NAMALWA (cell line): ENCODE measurements at regions not wholly inside any gene's neighbourhood (a gene's known extent, or its start where the extent isn't known, plus 50 kb on each side); places are given as distances from the start of the nearest gene placed in this dataset.

Experiments used
- DNase-seq: peaks from one replicate; pipeline ENCODE4 v3.0.0-alpha.2; 2015; ENCODE audit warnings: low spot score

DNA sequence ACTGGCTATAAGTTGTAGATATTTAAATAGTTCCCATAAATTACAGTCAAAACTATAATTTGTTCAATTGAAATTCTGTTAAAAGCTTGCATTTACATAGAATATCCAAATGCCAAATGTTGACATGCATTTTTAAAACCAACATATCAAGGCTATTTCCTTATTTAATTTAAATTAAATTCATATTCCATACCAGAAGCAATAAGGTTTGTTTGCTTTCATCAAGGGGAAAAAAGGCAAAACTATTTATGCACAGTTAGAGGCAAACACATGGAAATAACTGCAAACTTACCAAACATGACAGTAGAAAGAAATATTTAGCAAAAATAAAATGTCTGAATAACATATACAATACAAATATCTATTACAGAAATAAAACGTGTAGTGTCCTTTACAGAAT, 1581.2 kb upstream of the TENM4 start:
- DNase-seq, result no peak

DNA sequence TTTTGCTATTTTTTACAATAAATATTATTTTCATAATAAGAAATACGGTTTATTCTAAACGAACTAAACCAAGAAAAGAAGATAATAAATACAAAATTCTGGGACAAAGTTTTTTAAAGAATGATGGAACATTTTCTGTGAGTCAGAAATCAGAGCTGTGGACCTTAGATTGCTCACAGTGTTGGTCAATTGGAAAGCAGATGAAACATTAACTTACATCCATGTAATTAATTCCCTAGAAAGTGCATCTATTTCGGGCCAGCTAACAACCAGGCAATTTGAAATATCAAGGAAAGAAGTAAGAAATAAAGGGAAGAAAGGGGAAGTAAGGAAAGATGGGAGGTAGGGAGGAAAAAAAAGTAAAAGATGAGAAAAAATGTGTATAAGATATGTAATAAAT, 1569.8 kb upstream of the TENM4 start:
- DNase-seq, result no peak

DNA sequence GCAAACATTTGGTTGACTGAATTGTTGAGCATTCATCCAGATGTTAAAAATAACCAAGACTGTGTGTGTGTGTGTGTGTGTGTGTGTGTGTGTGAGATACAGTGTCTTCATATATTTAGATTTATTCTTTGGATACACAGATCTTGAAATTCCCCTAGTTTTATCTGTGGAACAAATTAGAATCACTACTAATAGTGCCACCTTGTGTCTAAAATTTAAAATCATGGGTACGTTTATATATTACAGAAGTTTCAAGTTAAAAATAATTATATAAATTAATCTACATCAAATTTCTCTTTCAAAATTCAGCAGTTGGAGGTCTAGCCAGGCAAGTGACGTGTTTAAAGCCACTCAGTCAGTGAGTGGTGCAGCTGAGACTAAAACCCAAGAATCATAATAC, 1566.2 kb upstream of the TENM4 start:
- DNase-seq, result peak; percentile 3

DNA sequence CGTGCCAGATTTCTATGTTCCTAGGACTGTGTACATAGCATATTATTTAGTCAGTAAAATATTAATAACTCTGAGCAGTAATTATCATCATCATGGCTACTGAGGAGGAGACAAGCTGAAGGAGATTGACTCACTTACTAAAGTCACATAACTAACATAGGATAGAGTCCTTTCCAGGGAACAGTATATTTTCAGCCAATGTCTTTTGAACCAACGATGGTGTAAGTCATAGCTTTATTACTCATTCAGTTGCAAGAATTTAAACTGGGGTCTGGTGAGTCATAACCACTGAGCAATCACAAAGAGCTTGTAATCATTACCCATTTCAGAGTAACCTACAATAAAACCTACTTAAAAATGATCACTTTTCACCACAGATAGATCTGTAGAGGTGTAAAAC, 1564.8 kb upstream of the TENM4 start:
- no peak for DNase-seq

DNA sequence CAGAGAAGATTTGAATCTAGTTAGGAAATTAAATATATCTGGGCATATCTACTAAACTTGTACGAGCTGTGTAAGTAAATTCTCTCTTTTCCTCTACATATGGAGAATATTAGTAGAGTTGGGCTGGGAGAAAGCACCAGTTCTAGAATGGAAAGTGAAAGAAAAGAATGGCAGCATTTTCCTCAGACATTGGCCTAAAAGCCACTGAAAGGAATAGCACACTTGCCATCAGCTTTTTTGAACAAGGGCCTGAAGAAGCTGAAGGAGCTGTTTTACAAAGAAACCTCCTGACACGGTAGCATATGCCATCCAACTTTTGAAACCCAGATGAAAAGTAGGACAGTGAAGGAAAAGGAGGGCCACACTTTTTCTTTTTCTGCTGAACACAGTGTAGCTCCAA, 1563.7 kb upstream of the TENM4 start:
- no peak for DNase-seq

DNA sequence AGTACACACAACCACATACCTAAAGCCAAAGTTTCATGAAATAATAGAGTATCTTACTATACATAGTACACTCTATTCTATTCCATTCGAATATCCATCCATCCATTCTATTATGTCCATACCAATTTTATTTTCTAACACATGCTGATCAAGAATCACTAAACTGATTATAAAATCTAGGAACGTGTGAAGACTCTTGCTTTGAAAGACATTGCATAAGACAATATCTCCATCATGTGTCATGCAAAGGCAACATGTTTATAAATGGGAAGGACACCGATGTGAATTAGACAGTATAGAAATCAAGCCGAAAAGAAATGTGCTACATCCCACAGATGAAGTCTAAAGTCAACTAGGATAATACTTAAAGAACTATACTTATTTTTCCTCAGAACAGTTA, 1561.5 kb upstream of the TENM4 start:
- DNase-seq, result no peak

DNA sequence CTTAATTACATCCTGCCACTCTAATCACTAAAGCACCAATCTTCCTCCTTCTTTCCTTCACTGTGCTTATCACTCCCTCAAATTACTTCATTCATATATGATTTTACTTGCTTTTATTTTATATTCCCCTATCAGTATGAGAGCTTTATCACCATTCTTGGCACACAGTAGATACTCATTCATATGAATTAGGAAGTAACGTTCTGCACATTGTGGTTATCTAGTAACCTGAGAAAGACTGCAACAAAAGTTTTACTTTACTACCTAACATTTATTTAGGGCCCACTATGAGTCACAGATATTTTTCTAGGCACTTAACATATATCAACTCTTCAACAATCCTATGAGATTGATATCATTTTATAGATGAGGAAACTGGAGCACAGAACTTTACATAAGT, 1559.9 kb upstream of the TENM4 start:
- no peak for DNase-seq

DNA sequence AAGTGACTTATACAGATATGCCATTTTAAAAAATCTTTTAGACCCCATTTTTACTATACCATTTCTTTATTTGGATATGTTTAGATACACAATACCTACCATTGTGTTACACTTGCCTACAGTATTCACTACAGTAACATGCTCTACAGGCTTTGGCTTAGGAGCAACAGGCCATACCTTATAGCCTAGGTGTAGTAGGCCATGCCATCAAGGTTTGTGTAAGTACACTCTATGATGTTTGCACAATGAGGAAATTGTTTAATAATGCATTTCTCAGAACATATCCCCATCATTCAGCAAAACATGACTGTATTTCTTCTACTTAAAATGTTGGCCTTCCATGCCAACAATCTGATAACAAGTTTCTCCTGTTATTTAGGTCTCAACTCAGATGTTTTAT, 1559.5 kb upstream of the TENM4 start:
- no peak for DNase-seq

DNA sequence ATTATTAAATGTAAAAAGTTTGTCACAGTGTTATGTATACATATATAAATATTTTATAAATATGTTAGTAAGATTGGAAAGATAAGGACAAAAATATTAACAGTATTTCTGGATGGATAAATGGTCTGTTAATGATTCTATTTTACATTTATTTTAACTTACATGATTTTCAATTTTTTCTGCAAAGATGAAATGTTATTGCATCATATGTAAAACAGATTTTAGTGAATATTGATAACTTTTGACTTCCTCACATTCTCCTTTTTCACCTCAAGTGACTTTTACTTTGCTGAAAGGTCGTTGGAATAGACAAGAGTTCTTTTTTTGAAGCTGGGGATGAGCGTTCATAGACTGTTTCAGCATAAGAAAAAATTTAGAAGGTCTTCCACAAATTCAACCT, 1554.7 kb upstream of the TENM4 start:
- no peak for DNase-seq

DNA sequence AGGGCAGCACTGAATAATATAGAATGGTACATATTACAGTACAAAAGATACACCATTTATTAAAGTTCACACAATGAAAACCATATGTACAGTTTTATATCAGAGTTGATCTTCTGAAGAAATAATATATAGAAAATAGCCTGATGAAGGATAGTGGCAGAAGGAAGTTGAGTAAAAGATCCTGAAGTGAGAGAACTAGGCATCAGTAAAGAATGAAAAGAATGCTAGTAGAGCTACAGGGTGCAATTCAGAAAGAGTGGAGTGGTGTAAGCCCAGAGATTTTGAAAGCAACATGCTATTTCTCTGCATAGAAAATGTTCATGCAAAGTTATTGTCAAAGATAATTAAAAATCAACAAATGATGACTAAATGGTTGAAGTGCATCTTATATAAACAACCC, 1552.7 kb upstream of the TENM4 start:
- no peak for DNase-seq

DNA sequence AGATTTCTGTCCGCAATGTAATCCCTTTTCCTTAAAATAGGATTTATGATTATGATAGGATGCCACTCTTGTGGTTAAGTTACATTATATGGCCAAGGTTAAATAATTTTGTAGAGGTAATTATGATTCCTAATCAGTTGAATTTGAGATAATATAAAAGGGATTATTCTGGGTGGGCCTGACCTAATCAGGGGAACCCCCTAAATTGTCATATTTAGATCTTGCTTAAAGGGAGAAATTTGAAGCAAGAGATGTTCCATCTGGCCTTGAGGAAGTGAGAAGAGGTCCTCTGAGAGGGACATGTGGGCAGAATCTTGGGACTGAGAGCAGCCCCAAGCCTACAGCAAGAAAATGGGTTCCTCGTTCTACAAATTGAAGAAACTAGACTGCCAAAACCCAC, 1550.1 kb upstream of the TENM4 start:
- DNase-seq, result no peak

DNA sequence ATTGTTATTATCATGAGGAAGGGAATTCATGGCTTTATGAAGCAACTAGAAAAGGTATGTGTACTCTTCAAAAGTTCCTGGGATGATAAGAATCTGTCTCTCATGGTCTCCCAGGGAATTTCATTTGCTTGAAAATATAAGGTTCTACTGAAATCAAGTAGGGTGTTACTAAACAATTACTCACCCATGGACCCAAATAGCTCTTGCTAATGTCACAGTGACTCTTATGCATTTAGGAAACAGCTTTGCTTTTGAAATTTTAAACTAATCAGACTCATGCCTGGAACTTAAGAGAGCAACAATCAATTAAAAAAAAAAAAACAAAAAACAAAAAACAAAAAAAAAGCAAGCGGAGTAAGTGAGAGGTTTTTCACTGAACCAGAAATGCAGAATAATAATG, 1546.3 kb upstream of the TENM4 start:
- no peak for DNase-seq

DNA sequence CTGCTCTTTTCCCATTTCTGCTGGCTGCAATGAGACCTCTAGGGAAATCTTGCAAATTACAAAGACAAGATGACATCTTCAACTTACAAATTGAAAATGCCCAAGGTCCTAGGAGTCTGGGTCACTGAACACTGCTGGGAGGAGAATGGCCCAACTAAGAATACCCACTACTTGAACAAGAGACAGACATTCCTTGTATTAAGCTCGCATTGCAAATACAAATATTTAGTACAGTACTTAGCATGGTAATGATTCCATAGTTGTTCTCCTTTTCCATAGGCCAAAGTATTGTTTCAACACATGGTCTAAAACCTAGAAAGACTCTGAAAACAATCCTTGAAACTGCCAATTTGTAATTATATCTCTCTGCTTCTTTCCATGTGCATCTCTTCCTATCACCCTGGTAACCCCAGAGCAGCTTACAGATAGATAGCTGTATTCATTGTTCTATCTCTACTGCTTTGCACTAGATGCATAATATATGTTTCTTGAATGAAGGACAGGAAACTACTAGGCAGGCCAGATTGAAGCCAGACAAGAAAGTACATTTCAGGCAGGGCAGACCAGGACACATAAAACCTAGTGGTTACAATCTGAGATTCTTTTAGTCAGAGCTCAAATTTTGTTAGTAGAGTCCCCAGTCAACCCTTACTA, 1545.7 kb upstream of the TENM4 start:
- DNase-seq, result no peak

DNA sequence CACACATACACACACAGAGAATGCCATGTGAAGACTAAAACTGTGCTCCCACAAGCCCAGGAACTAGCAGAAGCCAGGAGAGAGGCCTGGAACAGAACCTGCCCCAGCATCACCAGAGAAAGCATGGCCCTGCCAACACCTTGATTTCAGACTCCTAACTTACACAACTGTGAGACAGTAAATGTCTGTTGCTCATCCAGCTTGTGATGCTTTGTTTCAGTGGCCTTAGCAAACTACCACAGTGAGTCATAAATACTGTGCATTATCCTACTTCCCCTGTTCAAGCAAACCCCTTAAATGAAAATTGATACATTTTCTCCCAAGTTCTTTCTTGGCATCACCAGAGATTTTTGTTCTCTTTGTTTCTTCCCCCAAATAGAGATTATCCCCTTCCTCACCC, 1539.4 kb upstream of the TENM4 start:
- no peak for DNase-seq

DNA sequence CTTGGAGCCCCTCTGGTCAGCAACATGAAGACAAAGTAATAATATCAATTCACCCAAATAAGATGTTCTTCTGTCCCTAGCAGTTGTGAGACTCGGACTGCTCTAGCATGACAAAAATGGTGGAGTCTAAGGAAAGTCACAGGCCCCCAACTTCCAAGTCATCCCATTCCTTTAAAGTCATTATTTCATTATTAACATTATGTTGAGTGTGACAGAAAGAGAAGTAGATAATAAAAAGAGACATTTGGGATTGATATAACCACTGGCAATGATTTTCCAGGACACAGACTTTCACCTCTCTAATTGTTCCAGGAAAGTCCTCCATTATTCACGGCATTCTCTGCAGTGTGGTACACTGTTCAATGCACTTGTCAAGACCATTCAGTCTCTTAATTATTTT, 1533.0 kb upstream of the TENM4 start:
- DNase-seq, result no peak

DNA sequence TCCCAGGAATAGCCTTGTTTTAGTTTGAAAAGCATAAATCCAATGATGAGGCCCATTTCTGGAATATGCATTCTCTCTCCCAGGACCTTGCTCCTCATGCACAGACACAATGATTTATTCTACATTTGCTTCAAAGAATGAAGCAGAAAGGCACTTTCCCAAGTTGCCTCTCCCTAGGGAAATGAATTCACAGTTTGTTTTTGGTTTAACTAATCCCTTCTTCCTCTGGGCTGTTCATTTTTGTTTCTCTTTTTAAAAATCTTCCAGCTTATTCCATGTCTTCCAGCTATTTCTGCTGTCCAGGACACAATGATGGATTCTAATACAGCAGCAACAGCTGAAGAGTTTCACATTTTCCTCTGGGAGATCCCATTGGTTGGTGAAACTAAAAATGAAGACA, 1529.2 kb upstream of the TENM4 start:
- no peak for DNase-seq

DNA sequence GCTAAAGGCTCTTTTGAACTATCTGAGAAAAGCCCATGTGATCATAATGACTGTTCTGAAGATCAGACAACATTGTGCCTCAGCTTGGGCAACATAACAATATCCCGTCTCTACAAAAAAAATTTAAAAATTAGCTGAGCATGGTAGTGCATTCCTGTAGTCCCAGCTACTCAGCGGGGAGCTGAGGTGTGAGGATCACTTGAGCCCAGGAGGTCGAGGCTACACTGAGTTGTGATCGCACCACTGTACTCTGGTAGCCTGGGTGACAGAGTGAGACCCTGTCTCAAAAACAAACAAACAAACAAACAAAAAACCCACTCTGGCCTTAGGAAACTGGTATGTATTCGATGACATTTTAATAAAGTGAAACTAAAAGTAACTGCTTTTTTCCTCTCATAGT, 1526.8 kb upstream of the TENM4 start:
- DNase-seq, result no peak

DNA sequence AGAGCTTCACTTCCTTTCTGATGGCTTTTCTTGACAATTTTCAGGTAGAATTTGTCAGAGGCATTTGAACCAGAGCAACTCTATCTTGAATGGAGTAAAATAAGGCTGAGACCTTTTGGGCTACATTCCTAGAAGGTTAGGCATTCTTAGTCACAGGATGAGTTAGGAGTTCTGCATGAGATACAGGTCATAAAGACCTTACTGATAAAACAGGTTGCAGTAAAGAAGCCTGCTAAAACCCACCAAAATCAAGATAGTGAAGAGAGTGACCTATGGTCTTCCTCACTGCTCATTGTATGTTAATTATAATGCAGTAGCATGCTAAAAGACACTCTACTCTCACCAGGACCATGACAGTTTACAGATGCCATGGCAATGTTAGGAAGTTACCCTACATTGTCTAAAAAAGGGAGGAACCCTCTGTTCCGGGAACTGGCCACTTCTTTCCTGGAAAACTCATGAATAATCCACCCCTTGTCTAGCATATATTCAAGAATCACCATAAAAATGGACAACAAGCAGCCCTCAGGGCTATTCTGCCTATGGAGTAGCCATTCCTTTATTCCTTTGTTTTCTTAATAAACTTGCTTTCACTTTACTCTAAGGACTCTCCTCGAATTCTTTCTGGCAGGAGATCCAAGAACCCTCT, 1519.7 kb upstream of the TENM4 start:
- no peak for DNase-seq

DNA sequence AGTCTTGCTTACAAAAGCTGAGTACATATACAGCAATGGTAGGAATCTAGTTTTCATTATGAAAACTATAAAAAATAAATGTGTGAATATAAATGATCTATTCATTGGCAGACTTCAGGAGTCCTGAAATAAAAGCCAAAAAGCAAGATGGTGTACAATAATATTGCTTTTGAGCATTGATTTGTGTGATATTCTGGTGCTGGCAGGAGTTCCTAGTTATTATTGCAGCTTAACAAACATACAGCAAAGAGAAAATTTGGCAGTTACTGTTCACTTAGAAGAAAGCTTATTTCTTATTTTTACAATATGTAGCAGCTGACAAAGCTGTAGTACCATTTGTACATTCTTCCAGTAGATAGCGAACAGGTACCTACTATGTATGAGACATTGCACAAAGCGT, 1518.9 kb upstream of the TENM4 start:
- DNase-seq, result no peak

DNA sequence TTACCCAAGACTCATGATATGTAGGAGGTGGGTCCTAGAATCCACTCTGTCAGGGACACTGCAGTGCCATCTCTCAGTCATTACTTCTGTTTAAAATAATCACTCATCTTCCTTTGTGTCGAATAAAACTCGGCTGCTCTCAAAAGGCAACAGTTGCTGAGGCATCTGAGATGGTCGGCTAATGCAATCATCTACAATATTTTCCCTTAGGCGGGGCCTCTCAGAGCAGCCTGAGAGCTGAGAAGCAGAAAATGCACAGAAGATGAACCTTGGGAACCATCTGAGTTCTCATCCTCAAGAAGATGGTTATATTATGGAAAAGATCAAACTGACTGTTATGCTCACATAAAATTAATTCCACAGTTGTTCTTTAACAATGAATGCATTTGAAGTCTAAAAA, 1518.2 kb upstream of the TENM4 start:
- no peak for DNase-seq

DNA sequence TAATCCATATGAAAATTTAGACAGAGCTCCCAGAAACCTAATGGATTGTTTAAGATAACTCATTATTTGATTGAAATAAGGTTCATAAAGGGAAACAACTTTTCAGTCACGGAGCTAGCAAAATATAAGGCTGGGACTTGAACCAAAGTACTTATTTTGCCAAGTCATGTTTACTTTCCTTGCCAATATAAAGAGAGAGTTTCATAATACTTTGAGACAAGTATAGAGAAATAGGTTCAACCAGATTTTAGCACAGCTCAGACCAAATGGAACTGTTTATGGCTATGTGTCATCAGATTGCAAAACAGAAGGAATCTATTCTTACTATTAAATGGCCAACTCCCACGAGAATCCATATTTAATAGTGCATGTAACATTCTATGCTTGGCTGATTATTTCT, 1517.5 kb upstream of the TENM4 start:
- DNase-seq, result no peak

DNA sequence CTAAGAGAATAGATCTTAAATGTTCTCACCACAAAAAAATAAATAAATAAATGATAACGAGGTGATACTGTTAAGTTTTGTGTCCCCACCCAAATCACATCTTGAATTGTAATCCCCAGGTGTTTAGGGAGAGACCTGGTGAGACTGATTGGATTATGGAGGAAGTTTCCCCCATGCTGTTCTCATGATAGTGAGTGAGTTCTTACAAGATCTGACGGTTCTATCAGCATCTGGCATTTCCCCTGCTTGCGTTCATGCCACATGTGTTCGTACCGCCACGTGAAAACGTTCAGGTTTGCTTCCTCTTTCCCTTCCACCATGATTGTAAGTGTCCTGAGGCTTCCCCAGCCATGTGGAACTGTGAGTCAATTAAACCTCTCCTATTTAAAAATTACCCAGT, 1514.8 kb upstream of the TENM4 start:
- no peak for DNase-seq

DNA sequence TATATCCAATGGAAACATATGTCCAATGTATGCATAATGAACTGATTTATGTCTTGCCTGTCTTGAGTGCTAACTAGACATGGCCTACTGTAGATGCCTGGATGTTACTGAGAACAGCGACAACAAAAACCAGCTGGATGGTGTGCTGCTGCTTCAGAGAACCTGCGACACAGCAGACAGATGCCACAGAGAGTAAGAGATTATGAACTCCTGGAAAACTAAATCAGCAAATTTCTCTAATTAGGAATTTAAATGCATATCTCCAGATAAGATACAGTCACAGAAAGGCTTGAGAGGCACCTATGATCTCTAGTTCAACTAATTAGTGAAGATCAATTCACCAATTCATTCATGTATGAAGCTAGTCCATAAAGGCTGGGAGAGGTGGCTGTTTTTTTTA, 1508.0 kb upstream of the TENM4 start:
- no peak for DNase-seq

DNA sequence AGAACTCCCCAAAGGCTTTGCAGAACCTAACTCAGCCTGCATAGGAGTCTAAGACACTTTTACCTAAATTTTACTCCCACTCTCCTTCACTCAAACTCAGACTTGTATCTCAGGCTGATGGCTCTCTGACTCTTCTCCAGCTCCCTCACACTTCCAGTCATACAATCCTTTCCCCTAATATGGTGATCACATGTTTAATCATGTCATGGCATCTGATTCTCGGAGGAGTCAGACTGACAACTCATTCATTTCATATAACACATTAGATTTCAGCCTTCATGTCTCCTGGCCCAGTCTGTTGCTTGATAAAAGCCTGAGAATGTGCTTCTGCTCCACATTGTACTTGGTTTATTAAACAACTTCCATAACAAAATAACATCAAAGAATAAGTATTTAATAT, 1503.9 kb upstream of the TENM4 start:
- no peak for DNase-seq

DNA sequence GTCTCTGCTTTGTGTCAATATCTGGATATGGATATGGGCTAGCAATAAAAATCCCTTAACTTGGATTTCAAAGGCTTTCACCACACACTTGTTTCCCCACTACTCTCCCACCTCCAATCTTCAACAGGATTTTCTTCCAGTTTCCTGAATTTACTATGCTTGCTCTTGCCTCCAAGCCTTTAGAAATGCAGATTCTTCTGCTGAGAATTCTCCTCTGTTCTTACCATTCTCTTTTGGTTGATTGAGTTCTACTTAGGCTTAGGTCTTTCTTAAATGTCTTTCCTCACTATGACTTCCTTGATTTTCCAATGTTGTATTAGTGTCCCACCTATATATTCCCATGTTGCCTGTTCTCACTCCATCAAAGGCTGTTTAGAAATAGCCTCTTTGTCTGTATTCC, 1502.4 kb upstream of the TENM4 start:
- DNase-seq, result no peak
